Loucy (cell line): ENCODE measurements at regions not wholly inside any gene's neighbourhood (a gene's known extent, or its start where the extent isn't known, plus 50 kb on each side); places are given as distances from the start of the nearest gene placed in this dataset.

Source experiments
- H2AFZ ChIP-seq: fragments of 200-600 bp; sonication (generic); 2 replicates; pipeline ENCODE4 v1.6.0; 2016; ENCODE audit warnings: antibody characterized with exemption, mild to moderate bottlenecking, low read length, moderate library complexity
- H3F3A ChIP-seq: fragments of 200-600 bp; 2 replicates; pipeline ENCODE4 v1.6.0; 2016; ENCODE audit warnings: antibody characterized with exemption, low read depth, mild to moderate bottlenecking
- H3K27me3 ChIP-seq: fragments of 200-600 bp; sonication (generic); 2 replicates; pipeline ENCODE4 v1.6.1; 2014; ENCODE audit warnings: low read length, mild to moderate bottlenecking; ENCODE audit not compliant: insufficient read depth, poor library complexity, severe bottlenecking
- H3K36me3 ChIP-seq: fragments of 200-600 bp; sonication (generic); 2 replicates; pipeline ENCODE4 v1.6.1; 2016; ENCODE audit warnings: low read length; ENCODE audit not compliant: insufficient read depth
- H3K4me1 ChIP-seq: fragments of 200-600 bp; sonication (generic); 2 replicates; pipeline ENCODE4 v1.5.1; 2014; ENCODE audit warnings: low read length, mild to moderate bottlenecking; ENCODE audit not compliant: insufficient read depth, poor library complexity, severe bottlenecking
- H3K4me2 ChIP-seq: fragments of 200-600 bp; sonication (generic); 2 replicates; pipeline ENCODE4 v1.6.0; 2014; ENCODE audit warnings: antibody characterized with exemption, low read length, low read depth, mild to moderate bottlenecking; ENCODE audit not compliant: poor library complexity, severe bottlenecking
- H3K4me3 ChIP-seq: fragments of 200-600 bp; sonication (generic); 2 replicates; pipeline ENCODE4 v1.5.1; 2014; ENCODE audit warnings: low read length, mild to moderate bottlenecking, mixed read lengths; ENCODE audit not compliant: poor library complexity, severe bottlenecking
- H3K79me2 ChIP-seq: fragments of 200-600 bp; sonication (generic); 2 replicates; pipeline ENCODE4 v1.6.1; 2014; ENCODE audit warnings: low read length; ENCODE audit not compliant: insufficient read depth
- H3K9ac ChIP-seq: fragments of 200-600 bp; sonication (generic); 2 replicates; pipeline ENCODE4 v1.6.0; 2014; ENCODE audit warnings: mild to moderate bottlenecking, low read depth, low read length, moderate library complexity; ENCODE audit not compliant: poor library complexity, severe bottlenecking
- H3K9me2 ChIP-seq: fragments of 200-600 bp; sonication (generic); replicated peaks from 2 replicates; pipeline ENCODE4 v1.6.1; 2016; ENCODE audit warnings: low read depth, low read length, mixed read lengths
- H3K9me3 ChIP-seq: fragments of 200-600 bp; sonication (generic); 2 replicates; pipeline ENCODE4 v1.6.1; 2014; ENCODE audit warnings: mild to moderate bottlenecking, antibody characterized with exemption, low read length, low read depth; ENCODE audit not compliant: insufficient read depth
- H4K20me1 ChIP-seq: fragments of 200-600 bp; sonication (generic); 2 replicates; pipeline ENCODE4 v1.6.0; 2014; ENCODE audit warnings: antibody characterized with exemption, low read length, mild to moderate bottlenecking; ENCODE audit not compliant: insufficient read depth, poor library complexity, severe bottlenecking
- EZH2phosphoT487 ChIP-seq: fragments of 200-600 bp; IDR thresholded peaks from 2 replicates; pipeline ENCODE4 v1.6.1; 2018; ENCODE audit warnings: antibody characterized with exemption, mild to moderate bottlenecking, moderate library complexity, borderline replicate concordance
- TF ChIP-seq, protein P1 (sequence below): fragments of 200-600 bp; sonication (generic); conservative IDR thresholded peaks from 2 replicates; pipeline ENCODE4 v1.5.1; 2014; ENCODE audit warnings: mild to moderate bottlenecking, antibody characterized with exemption, low read length

GRCh38 chr9:36755019-36755418, 182.3 kb downstream of the MELK start:
- Histone ChIP-seq H4K20me1 (no peaks in the 10 kb centered on the region), H3K4me2 (no peak overlapping the region), H3K9ac (no peak overlapping the region), H3K4me1 (no peaks in the 10 kb centered on the region), H3K79me2 (no peaks in the 10 kb centered on the region), H3K4me3 (no peak overlapping the region), H3K9me3 (no peaks in the 10 kb centered on the region), H3K36me3 (no peaks in the 10 kb centered on the region), H3K27me3 (no peaks in the 10 kb centered on the region), H3K9me2 (no peaks in the 10 kb centered on the region), H3F3A (no peaks in the 10 kb centered on the region), H2AFZ (no peak overlapping the region)
- no peak for TF ChIP-seq EZH2phosphoT487
- TF ChIP-seq, protein P1, sequence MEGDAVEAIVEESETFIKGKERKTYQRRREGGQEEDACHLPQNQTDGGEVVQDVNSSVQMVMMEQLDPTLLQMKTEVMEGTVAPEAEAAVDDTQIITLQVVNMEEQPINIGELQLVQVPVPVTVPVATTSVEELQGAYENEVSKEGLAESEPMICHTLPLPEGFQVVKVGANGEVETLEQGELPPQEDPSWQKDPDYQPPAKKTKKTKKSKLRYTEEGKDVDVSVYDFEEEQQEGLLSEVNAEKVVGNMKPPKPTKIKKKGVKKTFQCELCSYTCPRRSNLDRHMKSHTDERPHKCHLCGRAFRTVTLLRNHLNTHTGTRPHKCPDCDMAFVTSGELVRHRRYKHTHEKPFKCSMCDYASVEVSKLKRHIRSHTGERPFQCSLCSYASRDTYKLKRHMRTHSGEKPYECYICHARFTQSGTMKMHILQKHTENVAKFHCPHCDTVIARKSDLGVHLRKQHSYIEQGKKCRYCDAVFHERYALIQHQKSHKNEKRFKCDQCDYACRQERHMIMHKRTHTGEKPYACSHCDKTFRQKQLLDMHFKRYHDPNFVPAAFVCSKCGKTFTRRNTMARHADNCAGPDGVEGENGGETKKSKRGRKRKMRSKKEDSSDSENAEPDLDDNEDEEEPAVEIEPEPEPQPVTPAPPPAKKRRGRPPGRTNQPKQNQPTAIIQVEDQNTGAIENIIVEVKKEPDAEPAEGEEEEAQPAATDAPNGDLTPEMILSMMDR = no peak

- H3K9me2 ChIP-seq = no peaks in the 10 kb centered on the region
- no peaks in the 10 kb centered on the region for H3K9me3 ChIP-seq
- H3K27me3 ChIP-seq = no peaks in the 10 kb centered on the region
- H3K4me3 ChIP-seq = no peak overlapping the region
- H2AFZ ChIP-seq = no peak overlapping the region
- H3K36me3 ChIP-seq = no peaks in the 10 kb centered on the region
- H3K4me2 ChIP-seq = no peak overlapping the region
- no peak overlapping the region for H3K9ac ChIP-seq
- TF ChIP-seq EZH2phosphoT487 = no peak
- TF ChIP-seq, protein P1 = no peak
- H3K4me1 ChIP-seq = no peaks in the 10 kb centered on the region
- H4K20me1 ChIP-seq = no peaks in the 10 kb centered on the region
- no peaks in the 10 kb centered on the region for H3K79me2 ChIP-seq
- H3F3A ChIP-seq = no peaks in the 10 kb centered on the region
These were observed 186.4 kb downstream of the MELK start for GRCh38 chr9:36759141-36759540.

GRCh38 chr9:36759976-36760375, 187.3 kb downstream of the MELK start:
- H3K9ac ChIP-seq = no peak overlapping the region
- no peaks in the 10 kb centered on the region for H3K9me3 ChIP-seq
- H3K36me3 ChIP-seq = no peaks in the 10 kb centered on the region
- no peaks in the 10 kb centered on the region for H3K27me3 ChIP-seq
- no peaks in the 10 kb centered on the region for H3K9me2 ChIP-seq
- peaks cover 5% of the 10 kb centered on the region for H3K4me1 ChIP-seq
- no peak for TF ChIP-seq EZH2phosphoT487
- TF ChIP-seq, protein P1 = no peak
- H3F3A ChIP-seq = no peaks in the 10 kb centered on the region
- H3K4me3 ChIP-seq = no peak overlapping the region
- H4K20me1 ChIP-seq = no peaks in the 10 kb centered on the region
- no peak overlapping the region for H2AFZ ChIP-seq
- H3K79me2 ChIP-seq = no peaks in the 10 kb centered on the region
- no peak overlapping the region for H3K4me2 ChIP-seq
